Stomach smooth muscle (tissue), 2 donors: ENCODE measurements at regions not wholly inside any gene's neighbourhood (a gene's known extent, or its start where the extent isn't known, plus 50 kb on each side); places are given as distances from the start of the nearest gene placed in this dataset.
A peak's percentile ranks its signal among the peaks of the same experiment; 100 is the strongest.
"Not testable (repeated sequence)": the region's sequence is repeated elsewhere in the genome, so short reads cannot be mapped to it uniquely, and the experiment has no call there.

Source experiments
- H3K27ac ChIP-seq: one replicate; pipeline ENCODE4 v1.7.0; 2013; ENCODE audit warnings: mild to moderate bottlenecking, low read length, inconsistent platforms
- H3K27me3 ChIP-seq, 2 donors: one replicate each; pipeline ENCODE4 v1.7.0; 2013; ENCODE audit warnings: low read length in 2 of 2; ENCODE audit not compliant: insufficient read depth in 2 of 2, control insufficient read depth in 1 of 2
- H3K36me3 ChIP-seq, 2 donors: one replicate each; pipeline ENCODE4 v1.7.0; 2013; ENCODE audit warnings: low read length in 2 of 2; ENCODE audit not compliant: control insufficient read depth in 2 of 2, insufficient read depth in 2 of 2
- H3K4me1 ChIP-seq: one replicate; pipeline ENCODE4 v1.7.0; 2013; ENCODE audit warnings: low read length; ENCODE audit not compliant: control insufficient read depth, insufficient read depth
- H3K4me3 ChIP-seq, 2 donors: one replicate each; pipeline ENCODE4 v1.7.0; 2013; ENCODE audit warnings: low read length in 2 of 2
- H3K9ac ChIP-seq, 2 donors: one replicate each; pipeline ENCODE4 v1.7.0; 2013; ENCODE audit warnings: low read length in 2 of 2, mild to moderate bottlenecking in 1 of 2
- H3K9me3 ChIP-seq, 2 donors: one replicate each; pipeline ENCODE4 v1.7.0; 2013; ENCODE audit warnings: low read length in 2 of 2; ENCODE audit not compliant: control insufficient read depth in 2 of 2
- donor health status: healthy.
- donor health status: Pancreatic carcinoma.

DNA sequence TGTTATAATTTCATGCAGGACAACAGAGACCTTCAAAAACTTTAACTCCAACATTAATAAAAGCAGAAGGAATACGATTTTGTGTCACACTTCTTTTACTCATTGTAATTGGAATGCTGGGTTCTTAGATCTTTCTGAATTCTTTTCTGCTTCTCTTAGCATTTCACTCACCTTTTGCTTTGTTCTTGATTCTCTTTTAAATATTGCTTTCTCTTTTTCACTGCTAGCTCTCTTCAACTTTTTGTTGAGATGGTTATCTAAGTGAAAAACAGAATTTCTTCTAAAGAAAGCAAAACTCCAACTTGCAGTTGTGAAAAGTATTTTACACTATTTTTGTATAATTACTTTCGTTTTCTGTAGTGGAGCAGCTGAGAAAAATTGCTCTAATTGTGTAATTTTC is 212.6 kb upstream of the KIF2A start:
- no peaks in the 10 kb centered on the region for H3K36me3 ChIP-seq
- H3K9me3 ChIP-seq: no peaks in the 10 kb centered on the region
- no peak overlapping the region for H3K9ac ChIP-seq
- H3K4me1 ChIP-seq: peaks cover 4% of the 10 kb centered on the region
- no peaks in the 10 kb centered on the region for H3K27me3 ChIP-seq
- H3K4me3 ChIP-seq: no peak overlapping the region
- H3K27ac ChIP-seq: no peak overlapping the region

DNA sequence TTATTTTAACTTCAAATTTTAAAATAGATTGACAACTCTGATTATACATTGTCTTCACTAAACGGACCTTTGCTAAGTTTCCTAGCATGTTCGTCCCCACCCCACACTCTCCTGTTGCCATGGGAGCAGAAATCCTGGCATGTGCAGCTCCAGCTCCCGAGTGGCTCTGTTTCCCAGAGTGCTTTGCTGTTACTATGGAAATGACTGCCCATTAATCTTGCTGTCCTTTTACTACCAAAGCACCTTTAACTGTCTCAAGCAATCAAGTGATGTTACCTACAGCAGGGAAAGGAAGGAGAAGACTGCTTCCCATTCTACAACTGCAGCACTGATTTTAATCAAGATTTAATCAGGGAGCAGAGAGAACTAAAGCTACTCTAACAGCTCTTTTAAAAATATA is 212.0 kb upstream of the KIF2A start:
- Histone ChIP-seq H3K9me3 (no peaks in the 10 kb centered on the region), H3K27me3 (no peaks in the 10 kb centered on the region), H3K4me1 (peaks cover 4% of the 10 kb centered on the region), H3K36me3 (no peaks in the 10 kb centered on the region), H3K27ac (no peak overlapping the region), H3K4me3 (peak overlapping the region in 1 of 2 donors; percentile 31), H3K9ac (no peak overlapping the region)

DNA sequence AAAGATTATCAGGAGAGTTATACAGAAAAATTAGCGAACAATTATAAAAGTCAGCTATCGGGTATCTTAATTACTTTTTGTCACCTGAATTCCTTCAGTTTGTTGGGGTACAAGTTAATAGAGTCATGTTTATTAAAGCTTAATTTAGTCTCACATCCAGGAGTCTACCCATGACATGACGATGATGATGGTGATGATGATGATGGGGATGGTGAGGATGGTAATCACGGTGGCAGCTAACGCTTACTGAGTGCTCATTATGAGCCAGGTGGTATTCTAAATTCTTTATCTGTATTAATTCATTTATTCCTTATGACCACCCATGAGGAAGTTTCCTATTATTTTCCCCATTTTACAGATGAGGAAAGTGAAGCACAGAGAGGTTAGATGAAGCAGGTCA is 208.6 kb upstream of the KIF2A start:
- Histone ChIP-seq H3K4me1 (peaks cover 4% of the 10 kb centered on the region), H3K36me3 (no peaks in the 10 kb centered on the region), H3K27ac (no peak overlapping the region), H3K9ac (no peak overlapping the region), H3K27me3 (peaks cover 0 to 3% of the 10 kb centered on the region in 2 donors), H3K9me3 (no peaks in the 10 kb centered on the region), H3K4me3 (no peak overlapping the region)

DNA sequence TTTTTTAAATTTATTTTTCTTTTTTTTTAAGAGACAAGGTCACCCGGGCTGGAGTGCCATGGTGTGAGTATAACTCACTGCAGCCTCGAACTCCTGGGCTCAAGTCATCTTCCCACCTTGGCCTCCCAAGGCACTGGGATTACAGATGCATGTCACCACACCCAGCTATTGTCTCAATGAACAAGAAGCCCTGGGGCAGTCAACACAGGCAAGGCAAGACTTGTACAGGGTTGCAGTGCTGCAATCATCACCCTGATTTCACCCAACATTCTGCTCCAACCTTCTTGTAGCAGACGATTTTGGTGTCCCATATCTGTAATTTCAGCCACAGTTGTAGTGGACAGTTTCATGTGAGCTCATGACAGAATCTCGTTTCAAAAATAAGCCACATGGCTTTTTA is 205.8 kb upstream of the KIF2A start:
- Histone ChIP-seq H3K27ac (no peak overlapping the region), H3K4me1 (no peaks in the 10 kb centered on the region), H3K9me3 (no peaks in the 10 kb centered on the region), H3K9ac (no peak overlapping the region), H3K4me3 (no peak overlapping the region), H3K27me3 (peaks cover 0 to 3% of the 10 kb centered on the region in 2 donors), H3K36me3 (no peaks in the 10 kb centered on the region)

DNA sequence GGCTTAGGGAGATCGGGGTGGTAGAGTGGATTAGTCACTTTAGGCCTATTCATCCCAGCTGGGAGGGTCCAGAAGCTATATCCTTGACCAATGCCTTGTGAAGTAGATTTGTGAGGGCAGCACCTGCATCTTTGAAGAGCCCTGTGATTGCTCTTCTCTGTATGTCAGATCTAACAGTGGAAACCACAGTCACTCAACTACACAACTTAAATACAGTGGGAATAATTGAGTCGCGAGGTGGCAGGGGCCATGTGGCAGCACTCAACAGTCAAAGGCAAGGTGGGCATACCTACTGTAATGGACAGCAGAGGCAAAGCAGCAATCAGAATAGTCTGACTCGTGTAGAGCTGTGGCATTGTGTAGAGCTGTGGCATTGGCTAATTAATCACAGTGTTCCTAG is 202.1 kb upstream of the KIF2A start:
- H3K9ac ChIP-seq, H3K4me1 ChIP-seq, H3K9me3 ChIP-seq, H3K36me3 ChIP-seq, H3K4me3 ChIP-seq, H3K27me3 ChIP-seq, H3K27ac ChIP-seq: not testable (repeated sequence)

DNA sequence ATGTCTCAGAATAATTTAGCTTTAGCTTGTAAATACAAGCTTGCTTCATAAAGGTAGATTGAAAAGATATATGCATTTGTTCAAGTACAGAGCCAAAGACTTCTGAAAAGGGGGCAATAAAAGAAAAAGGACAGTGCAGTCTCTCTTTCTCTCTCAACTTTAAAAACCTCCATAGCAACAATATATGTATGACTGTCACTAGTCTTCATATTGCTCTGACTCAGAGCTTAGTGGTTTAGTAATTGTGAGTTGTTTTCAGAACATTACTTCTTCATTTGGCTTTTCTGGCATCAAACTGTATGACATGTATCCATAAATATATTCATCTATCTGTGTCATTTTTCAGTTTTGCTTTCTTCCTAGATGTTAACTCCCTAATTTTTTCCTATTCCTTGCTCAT is 194.6 kb upstream of the KIF2A start:
- Histone ChIP-seq H3K27me3 (no peaks in the 10 kb centered on the region), H3K36me3 (no peaks in the 10 kb centered on the region), H3K4me1 (peaks cover 5% of the 10 kb centered on the region), H3K9ac (no peak overlapping the region), H3K4me3 (no peak overlapping the region), H3K9me3 (no peaks in the 10 kb centered on the region), H3K27ac (no peak overlapping the region)

DNA sequence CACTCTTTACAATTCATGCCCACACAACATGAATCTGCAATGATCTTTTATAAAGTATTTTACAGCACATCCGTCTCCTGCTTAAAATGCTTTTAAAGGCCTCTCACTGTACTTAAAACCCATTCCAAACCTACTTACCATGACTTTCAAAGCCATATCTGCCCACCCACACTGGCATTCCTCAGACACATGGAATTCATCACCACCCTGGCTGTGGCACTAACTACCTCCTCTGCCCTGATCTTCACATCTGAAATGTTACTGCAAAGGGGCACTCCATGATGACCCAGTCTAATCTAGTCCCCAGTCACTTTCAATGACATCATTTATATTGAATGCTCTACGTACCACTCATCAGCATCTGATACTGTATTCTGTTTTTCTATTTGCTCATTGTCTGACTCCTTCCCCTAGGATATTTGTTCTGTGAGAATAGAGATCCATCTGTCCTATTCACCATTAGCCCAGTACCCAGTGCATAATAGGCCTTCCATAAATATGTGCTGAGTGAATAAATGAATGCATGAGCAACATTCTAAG is 193.2 kb upstream of the KIF2A start:
- Histone ChIP-seq H3K27me3 (no peaks in the 10 kb centered on the region), H3K9me3 (no peaks in the 10 kb centered on the region), H3K9ac (no peak overlapping the region), H3K27ac (no peak overlapping the region), H3K36me3 (no peaks in the 10 kb centered on the region), H3K4me3 (no peak overlapping the region), H3K4me1 (peaks cover 5% of the 10 kb centered on the region)

DNA sequence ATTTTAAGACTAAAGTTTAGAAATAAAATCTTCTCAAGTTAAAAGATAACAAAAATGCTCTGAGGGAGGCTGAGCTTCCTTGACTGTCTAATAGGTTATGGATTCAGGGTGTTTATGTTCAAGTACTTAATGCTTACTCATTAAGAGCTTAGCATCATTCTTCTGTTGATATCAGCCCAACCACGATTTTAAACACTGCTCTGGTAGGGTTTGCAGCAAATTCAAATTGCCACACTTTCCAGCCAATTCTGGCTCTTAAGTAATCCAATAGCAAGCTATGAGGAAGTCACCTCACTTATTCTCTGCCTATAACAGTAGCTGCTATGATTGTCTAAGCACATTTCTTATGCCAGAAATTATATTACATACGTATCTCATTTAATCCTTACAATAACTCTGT is 191.0 kb upstream of the KIF2A start:
- no peak overlapping the region for H3K9ac ChIP-seq
- H3K27me3 ChIP-seq: no peaks in the 10 kb centered on the region
- H3K4me1 ChIP-seq: peaks cover 5% of the 10 kb centered on the region
- no peak overlapping the region for H3K27ac ChIP-seq
- H3K4me3 ChIP-seq: no peak overlapping the region
- H3K36me3 ChIP-seq: no peaks in the 10 kb centered on the region
- no peaks in the 10 kb centered on the region for H3K9me3 ChIP-seq

DNA sequence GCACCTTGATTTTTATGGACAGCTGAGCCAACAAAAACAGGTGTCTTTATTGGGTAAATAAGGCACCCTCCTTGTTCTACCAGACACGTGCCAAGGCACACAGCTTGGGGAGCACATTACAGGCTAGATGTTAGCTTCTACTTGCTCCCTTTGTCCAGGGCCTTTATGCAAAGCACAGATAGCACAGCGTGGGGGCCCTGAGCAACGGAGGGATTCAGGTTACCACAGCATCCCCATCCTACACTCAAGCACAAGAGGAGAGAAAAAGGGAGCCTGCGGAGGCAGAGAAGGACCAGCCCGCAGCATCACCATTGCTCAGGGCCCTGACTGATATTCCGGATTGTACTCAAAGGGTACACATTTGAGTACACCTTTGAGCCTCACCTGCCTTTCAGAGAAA is 181.7 kb upstream of the KIF2A start:
- H3K9ac ChIP-seq: no peak overlapping the region
- H3K4me1 ChIP-seq: no peaks in the 10 kb centered on the region
- H3K4me3 ChIP-seq: no peak overlapping the region
- H3K36me3 ChIP-seq: no peaks in the 10 kb centered on the region
- peaks cover 0 to 2% of the 10 kb centered on the region in 2 donors for H3K27me3 ChIP-seq
- no peaks in the 10 kb centered on the region for H3K9me3 ChIP-seq
- no peak overlapping the region for H3K27ac ChIP-seq

DNA sequence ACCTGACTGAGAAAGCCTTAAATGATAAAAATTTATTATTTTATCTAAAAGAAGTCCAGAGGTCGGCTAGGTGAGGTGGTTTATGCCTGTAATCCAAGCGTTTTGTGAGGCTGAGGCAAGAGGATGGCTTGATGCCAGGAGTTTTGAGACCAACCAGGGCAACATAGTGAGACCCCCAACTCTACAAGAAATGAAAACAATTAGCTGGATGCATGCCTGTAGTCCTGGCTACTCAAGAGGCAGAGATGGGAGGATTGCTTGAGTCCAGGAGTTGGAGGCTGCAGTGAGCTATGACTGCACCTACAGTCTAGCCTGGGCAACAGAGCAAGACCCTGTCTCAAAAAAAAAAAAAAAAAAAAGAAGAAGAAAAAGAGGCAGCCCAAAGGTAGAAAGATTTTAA is 179.9 kb upstream of the KIF2A start:
- H3K27ac ChIP-seq: no peak overlapping the region
- peaks cover 0 to 2% of the 10 kb centered on the region in 2 donors for H3K27me3 ChIP-seq
- no peaks in the 10 kb centered on the region for H3K36me3 ChIP-seq
- H3K9ac ChIP-seq: no peak overlapping the region
- no peak overlapping the region for H3K4me3 ChIP-seq
- H3K4me1 ChIP-seq: no peaks in the 10 kb centered on the region
- H3K9me3 ChIP-seq: no peaks in the 10 kb centered on the region

DNA sequence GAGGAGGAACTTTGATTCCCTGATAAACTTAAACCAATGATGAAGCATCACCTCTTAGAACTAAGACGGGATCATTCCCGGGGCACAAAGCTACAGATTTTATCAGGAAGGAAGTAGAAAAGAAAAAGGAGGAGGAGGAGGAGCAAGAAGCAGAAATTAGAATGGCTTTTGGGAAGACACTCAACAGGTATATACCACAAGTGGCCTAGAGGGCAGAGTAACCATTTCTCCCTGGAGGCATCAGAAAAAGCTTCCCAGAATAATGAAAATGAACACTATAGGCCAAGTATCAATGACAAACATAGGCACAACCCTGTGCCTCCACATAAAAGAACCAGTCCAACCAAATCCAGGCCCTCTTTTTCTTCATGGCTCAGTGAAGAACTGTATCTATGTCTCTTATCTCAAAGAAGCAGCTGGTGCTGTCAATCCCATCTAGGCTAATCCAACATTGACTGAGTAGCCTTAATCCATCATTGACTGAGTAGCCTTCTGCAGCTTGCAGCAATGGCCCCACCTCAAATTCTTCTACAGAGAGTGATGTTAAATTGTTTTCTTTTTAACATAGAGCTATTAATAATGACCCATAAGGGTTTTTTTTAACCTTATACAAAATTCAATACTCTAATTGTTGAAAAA is 178.8 kb upstream of the KIF2A start:
- Histone ChIP-seq H3K4me3 (no peak overlapping the region), H3K27me3 (no peaks in the 10 kb centered on the region), H3K4me1 (no peaks in the 10 kb centered on the region), H3K36me3 (no peaks in the 10 kb centered on the region), H3K9me3 (no peaks in the 10 kb centered on the region), H3K27ac (no peak overlapping the region), H3K9ac (no peak overlapping the region)
